ENCODE measurements at regions not wholly inside any gene's neighbourhood (a gene's known extent, or its start where the extent isn't known, plus 50 kb on each side); places are given as distances from the start of the nearest gene placed in this dataset.
A peak's percentile ranks its signal among the peaks of the same experiment; 100 is the strongest.

DNA sequence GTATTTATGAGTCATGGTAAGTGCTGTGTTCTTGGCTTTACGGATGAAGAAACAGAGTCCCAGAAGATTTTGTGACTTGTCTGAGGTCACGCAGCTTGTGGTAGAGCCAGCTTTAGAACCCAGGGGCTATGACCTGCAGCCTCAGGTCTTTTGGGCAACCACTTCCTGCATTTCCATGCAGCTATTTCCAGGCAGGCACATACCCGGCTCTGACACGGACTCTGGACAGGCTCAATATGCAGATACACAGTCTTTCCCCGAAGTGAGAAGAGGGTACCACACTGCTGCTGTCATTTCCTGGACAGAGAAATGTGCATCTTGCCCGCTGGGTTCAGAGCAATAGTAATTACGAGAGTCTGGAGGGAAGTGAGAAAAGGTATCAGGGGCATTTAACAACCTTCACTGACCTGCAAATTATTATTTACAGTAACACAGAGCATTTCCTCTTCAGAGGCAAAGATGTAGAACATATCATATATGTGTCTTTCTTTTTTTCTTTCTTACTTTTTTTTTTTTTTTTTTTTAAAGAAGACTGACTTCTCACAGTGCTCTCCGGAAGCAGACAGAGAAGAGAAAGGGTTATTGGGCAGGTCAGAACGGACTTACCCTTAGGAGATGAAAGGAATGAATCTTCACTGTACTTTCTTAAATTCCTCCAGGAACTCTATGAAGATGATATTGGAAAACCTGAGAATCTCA is 185.1 kb downstream of the CLIC5 start:
- DNase-seq: peak; percentile 26 to 29

DNA sequence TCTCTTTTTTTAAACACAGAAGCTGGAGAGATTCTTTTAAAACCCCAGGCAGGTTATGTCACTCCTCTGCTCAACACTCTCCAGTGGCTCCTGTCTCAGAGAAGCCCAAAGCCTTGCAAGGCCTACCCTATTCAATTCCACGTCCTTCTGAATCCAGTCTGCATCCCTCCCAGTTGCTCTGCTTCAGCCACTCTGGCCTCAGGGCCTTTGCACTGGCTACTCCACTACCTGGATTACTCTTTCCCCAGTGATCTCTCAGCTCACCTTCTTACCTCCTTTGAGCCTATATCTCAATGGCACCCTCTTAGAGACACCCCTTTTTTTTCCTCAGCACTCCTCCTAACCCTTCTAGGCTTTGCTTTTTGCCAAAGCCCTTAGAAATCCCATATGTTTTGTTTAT is 185.8 kb downstream of the CLIC5 start:
- no peak for DNase-seq

DNA sequence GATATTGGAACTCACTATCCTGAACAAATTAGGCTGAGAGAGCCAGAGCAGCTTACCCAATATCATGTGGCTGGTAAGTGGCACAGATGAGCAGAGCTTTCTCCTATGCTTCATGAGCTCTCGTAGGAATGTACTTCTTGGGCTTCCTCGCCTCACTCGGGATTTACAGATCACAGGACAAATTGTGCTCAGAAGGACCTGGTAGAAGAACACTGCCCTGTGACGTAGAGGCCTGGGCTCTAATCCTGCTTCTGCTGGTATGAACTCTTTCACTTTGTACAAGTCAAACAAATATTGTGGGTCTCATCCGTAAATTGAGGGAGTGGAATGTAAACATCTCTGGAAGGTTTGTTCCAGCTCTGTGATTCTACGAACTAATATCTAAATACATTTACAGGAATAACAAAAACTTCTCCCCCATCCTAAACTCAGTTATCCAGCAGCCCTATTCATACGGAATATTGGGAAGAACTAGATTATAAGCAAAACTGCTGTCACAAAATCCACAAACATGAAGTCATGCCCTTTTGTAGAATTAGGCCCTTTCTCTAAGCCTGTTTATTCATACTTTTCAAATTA is 187.6 kb downstream of the CLIC5 start:
- DNase-seq: no peak

DNA sequence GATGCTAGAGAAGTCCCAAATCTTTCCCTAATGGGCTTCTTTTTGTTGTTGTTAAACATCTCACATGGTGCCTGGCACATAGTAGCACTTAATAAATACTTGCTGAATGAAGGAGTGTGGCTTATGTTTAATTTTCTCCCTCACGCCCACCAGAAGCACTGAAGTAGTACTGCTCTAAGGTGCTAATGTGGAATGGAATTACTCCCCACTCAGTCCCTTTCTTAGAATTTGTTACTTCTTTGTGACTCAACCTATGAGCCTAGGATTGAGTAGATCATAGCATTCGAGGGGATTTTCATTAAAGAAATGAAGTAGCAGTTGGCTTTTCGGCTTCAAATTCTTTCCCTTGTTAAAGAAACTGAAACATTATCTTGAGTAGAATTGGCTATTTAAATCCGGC is 192.8 kb downstream of the CLIC5 start:
- no peak for DNase-seq

DNA sequence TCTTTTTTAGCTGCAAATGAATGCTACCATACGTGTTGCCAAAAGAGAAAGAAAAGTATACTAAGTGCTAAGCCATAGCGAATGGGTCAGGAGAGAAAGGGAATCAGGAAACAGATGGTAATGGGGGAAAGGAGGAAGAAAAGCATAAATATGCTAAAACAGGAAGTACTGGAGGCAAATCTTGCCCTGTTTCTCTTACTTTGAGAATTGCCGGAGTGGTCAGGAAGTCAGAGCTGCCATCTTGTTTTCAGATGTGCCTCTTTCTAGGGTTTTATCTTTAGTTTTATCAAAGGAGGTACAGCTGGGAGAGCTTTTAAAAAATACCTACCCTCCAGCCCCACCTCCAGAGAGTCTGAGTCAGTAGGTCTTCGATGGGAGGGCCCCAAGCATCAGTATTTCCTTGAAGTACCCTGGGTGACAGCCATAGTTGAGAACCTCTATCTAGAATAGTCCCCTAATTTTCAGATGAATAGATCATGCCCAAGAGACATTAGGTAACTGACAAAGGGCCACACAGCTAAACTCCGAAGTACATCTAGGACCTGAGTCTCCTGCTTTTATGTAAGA is 193.3 kb downstream of the CLIC5 start:
- no peak for DNase-seq

DNA sequence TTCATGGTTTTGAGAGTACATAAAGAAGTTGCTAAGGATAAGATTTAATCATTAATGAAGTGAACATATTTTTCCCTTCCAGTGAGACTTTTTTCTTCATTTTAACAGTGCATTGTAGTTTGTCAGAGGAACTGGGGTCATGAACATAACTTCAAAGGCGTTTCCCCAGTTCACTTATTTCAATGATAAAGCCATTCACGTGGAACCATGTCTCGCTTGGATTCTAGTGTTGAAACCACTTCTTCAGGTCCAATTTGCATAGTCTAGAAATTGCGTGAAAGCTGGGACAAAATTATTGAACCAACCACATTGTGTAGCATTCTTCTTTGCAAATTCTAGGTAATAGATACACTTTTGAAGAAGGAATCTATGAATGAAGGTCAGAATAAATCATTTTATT is 197.0 kb downstream of the CLIC5 start:
- no peak for DNase-seq

DNA sequence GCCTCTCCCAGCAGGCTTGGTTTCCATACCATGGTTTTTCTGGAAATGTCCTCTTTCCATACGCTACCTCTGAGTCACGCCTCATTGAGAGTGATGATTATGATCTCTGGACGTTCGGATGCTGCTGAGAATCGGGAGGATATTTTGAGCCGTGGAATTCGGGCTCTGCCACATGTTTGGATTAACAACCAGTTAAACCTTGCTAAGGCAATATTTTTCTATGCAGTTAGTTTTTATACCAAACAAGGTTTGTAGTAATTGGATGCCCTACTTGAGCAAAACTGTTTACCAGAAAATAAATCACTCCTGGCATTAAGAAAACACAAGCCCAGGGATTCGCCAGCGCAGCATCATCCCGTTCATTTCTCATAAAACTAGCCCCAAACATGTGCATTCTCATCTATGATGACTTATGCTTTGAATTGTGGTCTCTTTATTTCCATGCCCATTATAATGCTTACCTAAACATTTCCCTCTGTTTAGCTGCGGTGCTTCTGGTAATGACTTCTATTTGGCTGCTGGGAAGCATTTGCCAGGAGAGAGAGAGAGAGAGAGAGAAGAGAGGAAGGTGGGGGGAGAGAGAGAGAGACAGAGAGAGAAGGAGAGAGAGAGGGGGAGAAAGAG is 198.9 kb downstream of the CLIC5 start:
- DNase-seq: no peak

DNA sequence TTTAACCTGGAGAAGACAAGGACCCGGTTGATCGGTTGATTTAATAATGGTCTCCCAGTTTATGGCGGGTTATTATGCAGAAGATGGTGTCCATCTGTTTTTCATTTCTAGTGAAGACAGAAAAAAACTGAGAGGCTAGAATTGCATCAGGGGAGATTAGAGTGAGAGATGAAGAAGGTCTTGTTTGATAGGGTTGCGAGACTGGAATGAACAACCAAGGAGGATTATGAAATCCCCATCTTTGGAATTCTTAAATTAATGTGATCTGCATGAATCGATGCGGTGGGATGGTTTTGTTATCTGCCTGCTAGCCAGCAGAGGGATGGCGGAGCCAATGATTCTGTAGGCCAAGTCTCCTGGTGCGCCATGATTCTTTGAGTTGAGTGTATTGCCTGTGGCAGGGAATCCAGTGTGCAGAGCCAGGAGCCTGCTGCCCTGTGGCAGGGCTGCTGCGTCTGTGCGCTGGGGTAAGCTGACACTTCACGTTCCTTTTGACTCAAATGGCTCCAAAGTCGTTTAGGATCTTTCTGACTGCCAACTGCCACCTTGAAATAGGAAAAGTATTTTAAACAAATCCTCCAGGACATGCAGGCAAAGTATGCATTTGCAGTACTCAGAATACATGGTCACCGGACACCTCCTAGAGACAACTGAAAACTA is 200.1 kb downstream of the CLIC5 start:
- no peak for DNase-seq

DNA sequence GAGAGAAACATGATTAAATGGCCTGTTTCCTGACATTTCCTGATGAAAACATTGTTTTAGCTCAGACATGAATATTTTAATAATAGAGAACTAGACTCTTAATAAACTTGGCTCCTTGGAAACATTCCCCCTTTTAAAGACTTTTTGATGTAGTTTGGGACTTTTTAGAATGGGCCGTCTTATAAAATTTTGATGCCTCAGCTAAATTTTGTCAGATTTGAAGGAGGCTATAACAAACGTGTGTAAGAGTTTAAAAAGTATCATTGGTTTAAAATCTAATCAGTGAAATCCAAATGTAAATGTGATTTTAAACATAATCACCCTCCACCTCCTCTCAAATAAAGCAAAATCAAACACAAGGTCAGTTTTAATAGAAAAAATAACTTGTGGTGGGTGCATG is 200.9 kb downstream of the CLIC5 start:
- no peak for DNase-seq

DNA sequence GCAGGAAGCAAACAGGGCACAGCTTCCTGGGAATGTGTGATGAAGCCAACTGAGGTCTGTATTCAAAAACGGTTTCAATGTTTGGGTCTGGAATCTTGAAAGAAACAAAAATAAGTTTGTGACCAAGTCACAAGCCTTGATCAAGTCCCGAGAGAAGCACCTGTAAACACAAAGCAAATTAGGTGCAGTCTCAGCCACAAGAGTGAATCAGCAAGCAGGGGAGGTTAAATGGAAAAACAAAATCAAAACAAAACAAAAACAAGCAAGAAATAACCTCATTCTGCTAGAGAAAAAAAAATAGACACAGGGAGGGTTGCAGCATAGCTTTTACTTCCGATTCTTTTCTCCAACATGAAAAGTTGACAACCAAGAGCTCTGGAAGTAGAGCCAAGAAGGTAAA is 201.7 kb downstream of the CLIC5 start:
- no peak for DNase-seq

DNA sequence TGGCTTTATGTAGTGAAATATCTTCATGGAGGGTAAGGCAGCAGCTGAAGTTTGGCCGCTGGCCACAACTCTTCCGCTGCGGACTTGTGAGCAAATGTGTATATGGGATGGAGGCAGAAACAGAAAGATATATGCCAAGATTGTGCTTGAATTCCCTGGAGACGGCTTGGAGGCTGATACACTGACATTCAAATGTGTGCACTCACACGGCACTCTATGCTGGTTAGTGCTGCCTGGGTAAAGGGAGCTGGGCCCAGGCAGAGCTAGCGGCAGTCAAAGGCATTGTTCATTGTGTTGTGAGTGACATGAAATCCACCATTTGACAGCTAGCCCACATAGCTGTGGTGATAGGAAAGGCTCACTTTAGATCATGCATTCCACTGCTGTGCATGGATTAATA is 202.7 kb downstream of the CLIC5 start:
- no peak for DNase-seq

DNA sequence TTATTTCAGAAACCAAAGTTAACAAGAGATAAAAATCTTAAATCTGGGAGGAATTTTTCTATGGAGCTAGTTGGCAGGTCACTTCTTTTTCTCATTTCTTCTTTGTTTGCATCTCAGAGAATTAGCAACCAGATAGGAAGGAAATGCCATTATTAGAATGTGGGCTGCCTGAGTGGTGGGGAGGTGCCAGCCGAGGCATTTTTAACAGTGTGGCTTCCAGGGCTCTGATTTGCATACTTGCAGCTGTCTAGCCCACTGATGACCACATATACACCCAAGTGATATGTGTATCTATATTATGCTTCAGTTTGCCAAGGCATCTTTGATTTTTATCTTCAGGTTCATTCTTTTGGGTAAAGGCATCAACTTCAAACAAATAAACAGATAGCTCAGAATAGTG is 206.7 kb downstream of the CLIC5 start:
- DNase-seq: no peak

DNA sequence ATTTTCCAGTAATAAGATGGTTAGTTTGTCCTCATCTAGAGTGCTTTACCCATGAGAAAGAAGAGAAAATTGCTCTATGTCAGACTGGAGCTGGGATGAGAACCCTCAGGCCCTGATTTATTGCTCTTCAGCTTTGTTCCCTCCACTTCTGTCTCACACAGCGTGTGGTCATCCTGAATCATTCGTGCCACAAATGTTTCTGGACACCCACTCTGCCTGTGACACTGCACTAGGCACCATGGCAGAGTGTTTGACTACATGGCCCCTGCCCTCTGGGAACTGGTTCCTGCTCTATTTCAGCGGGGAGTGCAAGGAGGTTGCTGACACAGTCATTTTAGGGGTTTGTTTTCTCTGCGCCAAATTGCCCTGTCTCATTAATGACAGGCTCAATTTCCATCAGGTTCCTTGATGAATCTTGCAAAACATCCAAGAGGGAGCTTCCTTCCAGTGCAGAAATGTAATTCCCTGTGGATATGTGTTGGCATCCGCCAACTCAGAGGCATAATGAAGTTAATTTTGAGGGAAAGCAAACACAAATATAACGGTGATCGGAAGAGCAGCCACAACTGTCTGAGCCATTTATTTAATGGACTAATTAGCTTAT is 207.5 kb downstream of the CLIC5 start:
- no peak for DNase-seq

DNA sequence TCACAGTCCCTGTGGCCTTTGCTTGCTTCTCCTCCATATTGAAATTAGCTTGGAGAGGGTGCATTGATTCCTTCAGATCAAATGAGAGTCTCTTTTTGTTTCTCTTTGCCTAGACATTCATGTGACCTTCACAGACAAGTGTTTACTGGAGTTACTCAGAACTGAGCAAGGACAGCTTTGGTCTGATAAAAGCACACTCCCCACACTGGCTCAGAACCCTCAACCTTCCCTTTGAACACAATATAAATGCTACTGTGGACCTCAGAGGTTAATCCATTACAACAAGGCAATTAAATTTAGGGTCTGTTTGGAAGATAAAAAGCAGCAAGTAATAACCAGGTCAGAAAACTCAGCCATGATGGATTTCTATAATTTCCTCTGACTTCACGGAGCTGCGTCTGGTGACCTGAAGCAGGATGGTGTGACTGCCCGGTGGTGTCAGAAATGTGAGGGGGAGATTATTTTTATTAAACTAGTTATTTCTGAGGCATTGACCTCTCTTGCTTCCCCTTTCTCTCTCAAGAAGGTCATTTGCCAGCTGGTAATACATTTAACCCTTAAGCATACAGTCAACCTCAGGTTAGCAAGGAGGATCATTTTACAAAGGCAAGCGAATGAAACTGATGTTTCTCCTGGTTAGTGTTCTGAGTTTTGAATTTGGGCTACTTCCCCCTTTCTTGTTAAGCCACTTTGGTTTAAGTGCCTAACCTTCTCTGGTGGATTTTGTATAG is 208.2 kb downstream of the CLIC5 start:
- no peak for DNase-seq

DNA sequence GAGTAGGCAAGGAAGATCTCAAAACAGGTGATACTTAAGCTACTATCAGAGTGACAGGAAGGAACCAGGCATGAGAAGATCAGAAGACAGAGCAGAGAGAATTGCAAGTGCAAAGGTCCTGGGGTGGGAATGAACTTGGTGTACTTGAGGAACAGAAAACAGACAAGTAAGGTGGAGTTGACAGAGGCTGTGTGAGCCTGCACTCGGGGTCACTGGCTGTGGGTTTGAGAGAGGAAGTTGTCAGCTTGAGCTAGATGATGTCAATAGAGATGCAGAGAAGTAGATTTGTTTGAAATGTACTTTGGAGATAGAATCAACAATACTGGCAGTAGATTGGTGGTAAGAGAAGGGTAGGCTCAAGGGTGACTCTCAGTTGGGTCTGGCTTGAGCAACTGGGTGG is 209.5 kb downstream of the CLIC5 start:
- DNase-seq: no peak

DNA sequence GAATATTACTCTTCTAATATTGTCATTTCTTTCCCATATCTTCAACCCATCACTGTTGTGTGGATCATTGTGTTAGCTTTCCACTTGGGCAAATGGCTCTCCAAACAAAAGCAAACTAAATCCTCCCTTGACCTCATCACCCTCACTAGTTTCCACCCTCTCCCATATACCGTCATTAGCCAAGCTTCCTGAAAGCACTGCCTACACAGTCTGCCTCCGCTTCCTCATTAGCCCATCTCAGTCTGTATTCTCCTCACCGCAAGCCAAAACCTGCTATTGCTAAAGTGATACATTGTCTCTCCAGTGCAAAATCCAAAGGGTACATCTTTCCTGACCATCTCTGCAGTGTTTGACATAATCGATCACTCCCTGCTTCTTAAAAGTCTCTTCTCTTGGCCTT is 212.6 kb downstream of the CLIC5 start:
- no peak for DNase-seq

DNA sequence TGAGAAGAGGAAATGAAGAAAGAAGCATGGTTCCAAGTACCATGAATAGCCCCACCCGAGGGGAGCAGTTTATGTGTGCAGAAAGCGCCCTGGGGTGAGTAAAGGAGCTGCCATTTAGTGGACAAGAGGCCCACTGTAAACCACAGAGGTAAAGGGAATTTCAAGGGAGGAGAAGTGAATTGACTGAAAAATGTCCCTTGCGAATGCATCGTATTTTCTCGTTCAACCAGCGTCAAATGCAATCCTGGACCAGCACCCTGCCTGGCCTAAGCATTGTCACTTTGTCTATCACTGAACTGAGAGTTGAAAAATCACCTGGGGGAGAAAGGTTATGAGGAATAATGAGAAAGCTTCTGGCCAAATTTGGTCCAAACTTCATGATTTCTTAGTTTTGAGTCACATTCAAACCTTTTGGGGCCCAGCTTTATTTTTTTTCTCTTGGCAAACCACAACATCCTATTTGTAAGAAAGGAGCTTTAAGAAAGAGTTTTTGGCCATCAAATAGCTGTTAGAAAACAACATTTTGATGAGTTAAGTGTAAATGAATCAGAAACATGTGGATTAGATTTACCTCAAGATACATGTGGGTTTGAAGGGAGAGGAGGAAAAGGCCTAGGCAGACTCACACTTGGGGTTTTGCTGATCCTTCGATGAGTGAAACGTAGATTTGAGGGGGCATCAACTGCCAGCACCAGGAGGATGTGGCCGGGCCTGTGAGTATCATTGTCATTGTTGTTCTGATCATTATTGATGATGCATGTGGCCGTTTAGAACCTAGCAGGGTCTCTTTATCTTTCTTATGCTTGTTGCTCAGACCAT is 214.0 kb downstream of the CLIC5 start:
- no peak for DNase-seq

DNA sequence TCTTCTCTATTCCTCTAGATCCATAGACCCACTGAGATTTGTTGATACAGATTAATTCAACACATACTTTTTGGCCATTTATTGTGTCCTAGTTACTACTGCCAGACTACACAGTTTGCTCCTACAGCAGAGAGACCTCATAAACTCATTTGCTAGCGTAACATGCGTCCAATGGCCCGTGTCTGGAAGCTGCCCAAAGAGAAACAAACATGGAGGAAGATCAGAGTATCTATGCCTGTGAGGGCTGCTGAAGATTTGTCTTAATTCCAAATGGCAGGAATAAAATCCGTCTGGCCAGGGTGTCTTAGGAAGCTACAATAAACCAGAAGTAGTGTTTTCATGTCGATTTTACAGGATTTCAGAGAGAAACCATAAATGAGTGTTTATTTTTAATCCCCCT is 214.7 kb downstream of the CLIC5 start:
- DNase-seq: no peak

DNA sequence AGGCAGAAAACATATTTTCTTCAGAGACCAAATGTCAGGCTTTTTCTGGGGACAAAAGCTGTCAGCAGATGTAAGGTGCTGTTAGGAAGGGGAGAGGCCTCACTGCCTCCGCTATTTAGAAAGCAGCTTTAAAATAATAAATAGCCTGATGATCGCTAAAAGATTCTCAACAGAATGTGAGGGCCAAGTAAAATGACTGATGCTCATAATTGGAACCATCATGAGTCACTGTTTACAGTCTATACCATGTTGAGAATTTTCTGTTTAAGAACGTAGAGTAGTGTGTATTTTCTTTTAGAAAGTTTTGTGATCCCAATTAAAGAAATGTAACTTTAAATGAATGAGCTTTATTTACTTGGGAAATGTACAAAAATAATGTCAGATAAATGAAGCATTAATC is 220.0 kb downstream of the CLIC5 start:
- DNase-seq: no peak

DNA sequence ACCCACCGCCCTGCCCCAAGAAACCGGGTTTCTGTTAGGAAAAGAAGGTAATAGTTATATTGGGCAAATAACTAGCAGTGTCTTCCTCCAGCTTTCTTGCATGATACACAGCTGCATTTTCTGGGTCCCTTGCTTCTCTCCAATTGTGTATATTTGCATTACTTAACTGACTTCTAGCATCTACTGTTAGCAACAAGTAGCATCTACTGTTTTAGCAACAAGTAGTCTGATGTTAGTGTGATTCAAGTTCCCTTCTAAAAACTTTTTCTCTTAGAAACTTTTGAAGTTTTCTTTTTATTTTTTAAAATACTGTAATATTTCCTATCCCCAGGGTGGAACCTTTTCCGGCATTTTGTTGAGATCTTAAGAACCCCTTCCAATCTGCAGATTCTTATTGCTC is 221.2 kb downstream of the CLIC5 start:
- DNase-seq: no peak
